ENCODE measurements at regions not wholly inside any gene's neighbourhood (a gene's known extent, or its start where the extent isn't known, plus 50 kb on each side); places are given as distances from the start of the nearest gene placed in this dataset.
"Not testable (repeated sequence)": the region's sequence is repeated elsewhere in the genome, so short reads cannot be mapped to it uniquely, and the experiment has no call there.

DNA sequence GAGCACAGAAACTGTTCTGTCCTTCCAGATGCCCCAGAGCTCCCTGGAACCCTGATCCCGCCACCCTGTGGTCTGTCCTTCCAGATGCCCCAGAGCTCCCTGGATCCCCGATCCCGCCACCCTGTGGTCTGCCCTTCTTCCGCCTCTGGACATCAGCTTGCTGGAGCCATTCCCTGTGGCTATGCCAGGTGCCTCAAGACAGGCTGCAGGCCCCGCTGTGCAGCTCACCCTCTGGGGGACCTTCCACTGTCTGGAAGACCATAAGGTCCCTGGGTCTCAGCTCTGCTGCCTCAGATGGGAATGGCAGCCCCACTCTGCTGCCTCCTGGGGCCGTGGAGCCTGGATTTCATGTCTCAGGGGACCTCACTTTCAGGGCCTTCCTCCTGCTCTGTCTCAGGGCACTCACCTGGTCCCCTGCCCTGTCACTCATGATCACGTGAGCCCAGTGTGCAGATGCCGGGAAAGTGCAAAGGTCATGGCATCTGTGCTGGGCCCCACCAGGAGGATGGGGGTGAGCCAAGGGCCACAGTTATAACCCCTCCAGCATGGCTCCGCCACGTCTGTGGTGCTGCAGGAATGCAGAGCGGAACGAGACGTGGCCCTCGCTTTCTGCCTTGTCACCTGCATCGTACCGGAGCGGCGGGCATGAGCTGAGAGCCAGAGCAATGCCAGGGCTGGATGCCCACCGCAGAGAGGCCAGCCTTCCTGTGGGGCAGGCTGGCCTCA is 1520.7 kb downstream of the BRD1 start:
- no peak for DNase-seq (ENCODE audit: low spot score)

DNA sequence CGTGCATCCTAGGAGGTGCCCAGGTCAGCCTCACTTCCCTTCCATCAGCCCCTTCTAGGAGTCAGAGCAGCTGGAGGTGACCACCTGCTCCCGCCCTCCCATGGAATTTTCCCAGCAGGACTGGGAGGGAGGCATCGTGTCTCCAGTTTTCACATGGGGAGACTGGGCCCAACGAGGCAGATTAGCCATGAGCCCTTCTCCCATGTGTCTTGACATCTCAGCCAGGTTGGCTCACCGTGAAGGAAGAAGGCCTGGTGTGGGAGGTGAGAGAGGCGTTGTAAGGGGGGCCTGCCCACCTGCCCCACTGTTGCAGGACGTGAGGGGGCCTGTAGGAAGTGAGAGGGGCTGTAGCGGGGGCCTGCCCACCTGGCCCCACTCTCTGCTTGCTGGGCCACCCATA is 1521.4 kb downstream of the BRD1 start:
- no peak for DNase-seq (ENCODE audit: low spot score)

DNA sequence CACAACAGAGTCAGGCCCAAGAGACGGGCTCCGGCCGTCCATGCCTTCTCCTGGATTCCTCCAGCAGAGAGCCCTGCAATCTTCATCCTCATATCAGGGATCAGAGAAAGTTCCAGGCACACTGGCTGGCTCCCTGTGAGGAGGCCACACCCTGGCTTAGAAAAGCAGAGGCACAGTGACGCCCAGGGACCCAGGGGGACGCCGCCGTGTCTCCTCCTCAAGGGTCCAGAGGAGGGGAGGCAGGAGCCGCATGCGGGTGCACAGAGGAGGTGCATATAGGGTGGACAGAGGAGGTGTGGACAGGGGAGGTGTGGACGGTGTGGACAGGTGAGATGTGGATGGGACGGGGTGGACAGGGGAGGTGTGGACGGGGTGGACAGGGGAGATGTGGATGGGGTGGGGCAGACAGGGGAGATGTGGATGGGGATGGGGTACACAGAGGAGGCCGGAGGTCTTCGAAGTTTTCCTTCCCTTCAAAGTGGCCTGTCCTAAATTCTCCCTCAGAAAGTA is 1521.9 kb downstream of the BRD1 start:
- no peak for DNase-seq (ENCODE audit: low spot score)

DNA sequence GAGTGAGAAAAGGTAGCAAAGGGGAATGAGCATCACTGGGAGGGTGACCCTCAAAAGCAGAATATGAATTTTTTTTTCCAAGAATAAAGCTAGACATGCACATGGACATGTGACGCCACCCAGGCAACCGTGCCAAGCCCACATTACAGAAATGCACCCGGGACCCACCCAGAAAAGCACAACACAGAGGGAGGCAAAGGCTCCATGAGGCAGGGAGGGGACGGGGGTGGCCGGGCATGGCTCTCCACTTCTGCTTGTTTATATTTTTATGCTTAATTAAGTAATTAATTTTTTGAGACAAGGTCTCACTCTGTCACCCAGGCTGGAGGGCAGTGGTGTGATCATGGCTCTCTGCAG is 1524.3 kb downstream of the BRD1 start:
- no peak for DNase-seq (ENCODE audit: low spot score)

DNA sequence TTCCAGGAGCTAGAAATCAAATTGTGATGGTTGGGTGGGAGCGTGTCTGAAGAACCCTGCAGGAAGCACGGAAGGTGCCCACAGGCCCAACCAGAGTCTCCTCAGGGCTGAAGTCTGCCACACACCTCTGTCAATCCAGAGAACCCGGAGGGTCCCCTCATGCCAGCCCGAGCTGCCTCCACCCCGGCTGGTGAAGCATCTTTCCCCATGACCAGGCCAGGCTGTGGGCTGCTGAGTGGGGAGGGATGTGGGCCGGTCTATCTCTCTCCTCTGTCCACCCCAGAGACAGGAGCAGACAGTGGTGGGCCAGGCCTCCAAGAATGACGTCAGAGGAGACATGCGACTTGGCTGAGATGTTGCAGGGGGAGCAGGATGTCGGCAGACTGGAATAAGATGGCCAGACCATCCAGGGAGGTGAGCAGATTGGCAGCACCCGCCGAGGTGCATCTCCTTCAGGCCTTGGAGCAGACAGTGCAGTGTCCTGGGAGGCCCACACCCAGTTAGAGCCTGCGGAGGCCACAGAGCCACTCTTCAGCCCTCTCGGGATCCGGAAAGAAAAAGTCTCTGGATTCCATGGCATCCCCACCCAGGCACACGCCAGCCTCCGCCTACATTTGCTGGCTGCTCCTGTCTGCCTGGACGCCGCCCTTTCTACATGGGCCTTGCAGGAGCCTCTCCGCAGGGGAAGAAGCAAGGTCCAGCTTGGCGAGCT is 1524.9 kb downstream of the BRD1 start:
- peak; percentile 28 for DNase-seq (ENCODE audit: low spot score)

DNA sequence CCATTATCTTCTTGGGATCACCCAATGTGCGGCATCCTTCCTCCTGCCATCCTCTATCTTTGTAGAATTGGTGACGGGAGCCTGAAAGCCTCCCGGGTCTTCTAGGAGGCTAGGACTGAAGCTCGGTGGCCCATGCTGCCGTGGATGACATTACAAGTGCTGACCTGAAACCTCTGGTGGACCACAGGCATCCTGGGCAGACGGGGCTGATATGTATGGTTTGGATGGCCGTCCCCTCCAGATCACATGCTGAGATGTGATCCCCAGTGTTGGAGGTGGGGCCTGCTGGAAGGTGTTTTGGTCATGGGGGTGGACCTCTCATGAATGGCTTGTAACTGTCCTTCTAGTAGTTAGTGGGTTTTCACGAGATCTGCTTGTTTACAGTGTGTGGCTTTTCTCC is 1525.8 kb downstream of the BRD1 start:
- DNase-seq (ENCODE audit: low spot score), result no peak

DNA sequence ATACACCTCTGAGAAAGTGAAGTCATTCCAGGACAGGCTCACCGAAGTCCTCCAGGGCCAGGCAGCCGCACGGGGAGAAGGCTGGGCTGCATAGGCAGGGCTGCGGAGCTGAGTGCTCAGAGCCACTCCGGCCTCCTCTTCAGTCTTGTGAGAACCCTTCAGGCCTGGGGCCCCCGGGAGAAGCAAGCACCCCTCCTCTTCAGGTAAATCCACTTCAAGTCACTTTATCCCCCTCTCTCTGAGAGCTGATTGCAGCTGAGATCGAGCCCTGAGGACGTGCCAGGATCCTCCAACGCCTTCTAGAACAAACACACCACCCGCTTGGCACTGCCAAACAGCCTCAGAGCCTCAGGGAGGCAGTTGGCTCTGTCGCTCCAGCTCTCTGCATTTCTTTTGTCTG is 1526.3 kb downstream of the BRD1 start:
- DNase-seq (ENCODE audit: low spot score), result no peak

DNA sequence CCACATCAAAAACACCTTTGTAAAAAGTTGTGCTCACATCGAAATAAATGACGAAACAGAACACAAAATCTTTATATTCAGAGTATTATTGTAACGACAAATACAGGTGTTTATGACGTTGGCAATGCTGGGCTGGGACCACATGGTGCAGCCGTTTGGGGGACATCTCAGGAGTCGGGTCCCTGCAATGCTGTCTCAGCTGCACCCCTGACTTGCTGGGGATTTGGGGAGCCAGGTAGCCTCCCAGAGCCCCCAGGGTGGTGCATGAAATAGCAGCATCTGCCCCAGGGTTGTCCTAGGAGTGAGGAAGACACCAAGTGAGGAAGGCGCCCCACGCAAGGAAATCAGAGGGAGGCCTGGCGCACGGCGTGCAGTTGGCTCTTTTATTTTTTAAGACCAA is 1526.8 kb downstream of the BRD1 start:
- DNase-seq (ENCODE audit: low spot score), result no peak

DNA sequence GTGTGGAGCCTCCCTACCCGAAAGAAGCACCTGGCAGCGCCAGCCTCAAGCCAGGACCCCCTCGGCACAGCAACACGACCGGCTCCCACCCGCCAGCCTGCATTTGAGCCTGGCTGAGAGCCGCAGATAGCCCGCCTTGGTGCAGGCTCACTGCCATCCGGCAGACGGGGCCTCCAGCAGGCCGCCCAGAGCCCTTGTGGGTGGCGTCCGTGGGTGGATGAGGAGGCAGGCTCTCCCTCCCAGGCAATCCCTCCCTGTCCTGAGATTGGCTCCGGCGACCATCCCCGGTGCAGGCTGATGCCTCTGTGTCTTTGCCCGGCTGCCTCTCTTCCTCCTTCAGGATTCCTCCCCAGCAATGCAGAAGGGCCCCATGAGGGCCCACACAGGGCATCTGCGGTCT is 1527.9 kb downstream of the BRD1 start:
- no peak for DNase-seq (ENCODE audit: low spot score)

DNA sequence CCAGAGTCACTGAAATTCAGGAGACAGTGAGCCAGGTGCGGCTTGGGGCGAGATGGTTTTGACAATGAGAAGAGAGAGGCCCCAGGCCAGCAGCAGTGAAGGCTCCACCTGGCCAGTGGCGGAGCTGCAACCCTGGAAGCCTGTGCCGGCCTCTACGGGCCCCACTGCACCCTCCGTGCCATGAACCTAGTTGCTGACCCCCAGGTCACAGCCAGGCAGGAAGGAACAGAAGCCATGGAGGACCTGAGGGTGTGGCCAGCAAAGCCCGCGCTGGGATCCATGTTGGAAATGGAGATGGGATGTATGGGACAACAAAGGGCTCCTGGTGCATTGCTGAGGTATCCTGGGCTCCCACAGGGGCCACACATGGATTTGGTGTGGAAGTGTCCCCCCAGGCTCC is 1528.5 kb downstream of the BRD1 start:
- DNase-seq (ENCODE audit: low spot score), result no peak

DNA sequence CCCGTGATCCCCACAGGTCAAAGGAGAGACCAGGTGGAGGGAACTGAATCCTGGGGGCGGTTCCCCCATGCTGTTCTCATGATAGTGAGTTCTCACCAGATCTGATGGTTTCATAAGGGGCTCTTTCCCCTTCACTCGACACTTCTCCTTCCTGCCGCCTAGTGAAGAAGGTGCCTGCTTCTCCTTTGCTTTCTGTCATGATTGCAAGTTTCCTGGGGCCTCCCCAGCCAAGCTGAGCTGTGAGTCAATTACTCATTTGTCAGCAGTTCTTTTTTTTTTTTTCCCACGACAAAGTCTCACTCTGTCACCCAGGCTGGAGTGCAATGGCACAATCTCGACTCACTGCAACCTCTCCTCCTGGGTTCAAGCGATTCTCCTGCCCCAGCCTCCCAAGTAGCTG is 1530.4 kb downstream of the BRD1 start:
- DNase-seq (ENCODE audit: low spot score), result no peak

DNA sequence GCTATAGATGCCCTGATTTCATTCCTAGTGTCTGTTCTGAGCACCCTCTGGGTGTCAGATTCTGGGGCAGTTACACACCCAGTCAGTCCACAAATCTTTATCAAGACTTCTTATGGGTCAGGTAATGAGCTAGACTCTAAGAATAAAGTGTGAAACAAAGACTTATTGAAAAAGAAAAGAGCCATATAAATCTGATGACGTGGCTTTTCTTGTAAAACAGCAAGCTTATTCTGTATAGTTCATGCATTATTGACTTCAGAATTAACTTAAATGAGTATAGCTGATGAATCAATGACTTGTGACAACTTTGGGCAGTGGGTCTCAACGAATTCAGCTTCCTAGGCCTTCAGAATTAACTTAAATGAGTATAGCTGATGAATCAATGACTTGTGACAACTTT is 1527.5 kb downstream of the TBC1D22A start:
- not testable (repeated sequence) for DNase-seq (ENCODE audit: low spot score)

DNA sequence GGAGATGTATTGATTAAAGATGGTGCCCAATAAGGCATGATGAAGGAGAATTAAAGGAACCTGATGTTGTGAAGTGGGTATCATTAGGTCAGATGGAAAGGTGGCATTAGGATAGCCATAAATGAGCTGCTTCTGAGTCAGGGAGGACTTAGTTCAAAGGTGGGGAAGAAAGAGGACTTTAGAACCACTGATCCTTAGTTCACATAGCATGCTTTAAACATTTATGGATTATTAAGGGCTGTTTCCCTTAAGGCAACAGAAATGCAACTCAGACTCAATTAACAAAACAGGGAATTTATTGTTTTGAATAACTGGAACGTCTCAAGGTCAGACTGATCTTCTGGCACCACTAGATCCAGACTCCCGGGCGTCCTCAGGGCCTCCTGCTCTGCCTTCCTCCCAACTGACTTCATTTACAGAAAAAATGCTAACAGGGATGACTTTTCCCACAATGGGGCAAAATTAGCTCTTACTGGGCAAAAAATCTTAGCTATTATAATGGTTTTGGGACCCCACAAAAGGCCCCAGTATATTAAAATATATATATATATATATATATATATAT is 1526.0 kb downstream of the TBC1D22A start:
- DNase-seq (ENCODE audit: low spot score), result no peak

DNA sequence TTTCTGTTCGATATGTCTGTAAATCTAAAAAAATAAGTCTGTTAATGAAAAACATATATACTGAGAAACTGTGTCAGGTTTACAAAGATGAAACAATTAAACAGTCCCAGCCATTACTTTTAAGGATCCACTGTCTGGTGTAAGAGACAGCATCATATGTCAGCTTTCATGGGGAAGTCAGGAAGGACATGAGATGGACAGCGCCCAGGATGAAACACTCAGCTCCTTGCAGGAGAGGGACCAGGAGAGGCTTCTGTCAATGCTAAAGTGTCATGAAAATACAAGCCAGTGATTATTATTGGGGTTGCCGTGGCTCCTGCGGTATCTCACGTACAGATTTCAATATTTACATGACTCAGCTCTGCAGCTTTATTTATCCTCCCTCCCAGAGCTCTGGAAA is 1524.6 kb downstream of the TBC1D22A start:
- no peak for DNase-seq (ENCODE audit: low spot score)

DNA sequence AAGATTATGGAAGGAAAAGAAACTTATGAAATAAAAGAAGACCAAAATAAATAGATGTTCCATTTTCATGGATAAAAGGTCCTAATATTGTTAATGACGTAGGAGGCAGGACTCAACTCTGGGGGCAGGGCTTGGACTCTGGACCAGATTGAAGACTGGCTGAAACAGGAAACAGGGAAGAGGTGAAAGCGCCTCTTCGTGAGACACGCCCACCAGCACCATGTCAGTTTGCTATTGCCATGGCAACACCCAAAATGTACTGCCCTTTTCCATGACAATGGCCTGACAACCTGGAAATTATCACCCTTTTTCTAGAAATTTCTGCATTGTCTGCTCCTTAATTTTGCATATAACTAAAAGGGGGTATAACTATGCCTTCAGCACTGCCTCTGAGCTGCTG is 1522.2 kb downstream of the TBC1D22A start:
- no peak for DNase-seq (ENCODE audit: low spot score)

DNA sequence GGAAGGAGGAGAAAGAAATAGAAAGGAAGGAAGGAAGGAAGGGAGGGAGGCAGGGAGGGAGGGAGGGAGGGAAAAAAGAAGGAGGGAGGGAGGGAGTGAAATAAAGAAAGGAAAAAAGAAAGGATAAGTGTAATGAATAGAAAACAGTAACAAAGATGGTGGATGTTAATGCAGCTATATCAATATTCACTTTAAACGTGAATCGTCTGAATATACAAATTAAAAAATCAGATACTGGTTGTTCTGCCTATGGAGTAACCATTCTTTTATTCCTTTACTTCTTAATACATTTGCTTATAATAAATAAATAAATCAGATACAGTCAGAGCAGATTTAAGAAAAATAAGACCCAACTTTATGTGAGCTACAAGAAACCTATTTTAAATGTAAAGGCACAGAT is 1520.4 kb downstream of the TBC1D22A start:
- no peak for DNase-seq (ENCODE audit: low spot score)

DNA sequence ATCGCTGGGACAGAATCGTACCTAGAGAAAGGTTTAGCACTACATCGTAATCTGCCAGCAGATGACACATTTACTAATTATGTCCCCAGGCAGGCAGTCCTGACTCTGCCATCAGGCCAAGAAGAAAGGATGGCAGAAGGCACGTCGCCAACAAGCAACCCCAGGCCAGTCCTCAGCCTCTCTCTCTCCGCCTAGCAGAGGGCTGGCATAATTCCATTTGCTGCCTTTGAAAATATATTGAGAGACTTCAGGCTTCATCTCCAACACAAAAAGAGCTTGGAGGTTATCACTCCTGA is 1517.0 kb downstream of the TBC1D22A start:
- no peak for DNase-seq (ENCODE audit: low spot score)

DNA sequence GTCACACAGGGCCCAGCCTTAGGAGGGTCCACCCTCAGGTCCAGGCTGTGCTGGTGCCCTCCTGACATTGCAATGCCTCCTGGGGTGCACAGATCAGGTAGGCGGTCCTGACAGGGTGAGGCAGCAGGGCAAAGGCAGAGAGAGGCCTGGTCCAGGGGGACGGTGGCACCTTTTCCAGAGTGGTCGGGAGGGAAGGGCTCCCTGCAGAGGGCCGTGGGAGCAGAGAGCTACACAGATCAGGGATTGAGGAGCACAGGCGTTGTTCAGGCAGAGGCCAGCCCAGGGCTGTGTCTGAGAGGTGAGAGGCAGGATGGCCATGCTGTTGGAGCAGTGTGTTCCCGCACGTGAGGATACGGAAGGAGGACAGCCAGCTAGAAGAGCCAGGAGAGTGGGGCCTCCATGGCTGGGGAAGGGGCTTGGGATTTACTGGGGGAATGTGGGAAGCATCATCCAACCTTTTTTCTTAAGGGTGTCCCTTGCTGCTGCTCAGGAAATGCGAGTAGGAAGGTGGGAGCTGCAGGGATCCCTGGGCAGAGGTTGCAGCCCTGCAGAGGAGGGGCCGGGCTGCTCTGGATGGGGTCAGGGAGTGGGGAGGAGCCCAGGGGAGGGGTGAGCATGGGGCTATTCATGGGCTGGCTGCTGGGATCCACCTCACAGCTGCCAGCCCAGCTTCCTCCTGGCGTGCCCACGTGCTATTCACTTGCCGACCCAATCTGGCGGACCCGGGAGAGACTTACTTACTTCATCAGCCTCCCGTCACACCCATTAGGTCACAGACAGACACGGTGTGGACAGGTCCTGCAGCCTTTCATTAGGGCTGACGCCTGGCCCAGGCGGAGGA is 1516.4 kb downstream of the TBC1D22A start:
- DNase-seq (ENCODE audit: low spot score), result no peak

DNA sequence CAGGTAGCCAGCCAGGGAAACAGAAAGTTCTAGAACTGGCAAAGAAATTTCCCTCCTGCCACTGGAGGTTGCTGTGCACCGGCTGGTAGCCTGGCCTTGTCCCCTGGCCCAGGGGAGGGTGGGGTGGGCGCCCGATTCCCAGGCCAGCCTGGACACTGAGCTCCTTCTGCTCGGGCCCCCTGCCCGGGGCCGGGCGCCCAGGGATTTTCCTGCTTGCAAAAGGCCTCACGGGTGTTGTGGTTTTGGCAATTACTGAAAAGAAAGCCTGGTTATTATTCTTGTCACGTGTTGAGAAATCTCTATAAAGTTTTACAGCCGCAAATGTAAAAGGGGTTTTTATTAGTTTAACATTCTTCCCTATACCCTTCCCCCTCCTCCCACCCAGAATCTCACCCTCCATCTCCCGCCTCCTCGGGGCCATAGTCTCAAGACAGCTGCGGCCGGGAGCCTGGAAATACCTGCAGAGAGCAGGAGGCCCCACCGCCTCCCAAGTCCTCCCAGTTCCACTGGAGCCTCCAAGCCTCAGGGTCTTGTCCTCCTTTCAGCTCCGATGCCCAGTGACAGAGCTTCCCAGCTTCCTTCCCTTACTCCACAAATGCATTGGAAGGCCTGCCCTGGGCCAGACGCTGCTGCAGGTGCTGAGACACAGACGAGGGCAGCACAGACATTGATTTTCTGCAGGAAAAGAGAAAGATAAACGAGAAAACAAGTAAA is 1515.6 kb downstream of the TBC1D22A start:
- DNase-seq (ENCODE audit: low spot score), result no peak

DNA sequence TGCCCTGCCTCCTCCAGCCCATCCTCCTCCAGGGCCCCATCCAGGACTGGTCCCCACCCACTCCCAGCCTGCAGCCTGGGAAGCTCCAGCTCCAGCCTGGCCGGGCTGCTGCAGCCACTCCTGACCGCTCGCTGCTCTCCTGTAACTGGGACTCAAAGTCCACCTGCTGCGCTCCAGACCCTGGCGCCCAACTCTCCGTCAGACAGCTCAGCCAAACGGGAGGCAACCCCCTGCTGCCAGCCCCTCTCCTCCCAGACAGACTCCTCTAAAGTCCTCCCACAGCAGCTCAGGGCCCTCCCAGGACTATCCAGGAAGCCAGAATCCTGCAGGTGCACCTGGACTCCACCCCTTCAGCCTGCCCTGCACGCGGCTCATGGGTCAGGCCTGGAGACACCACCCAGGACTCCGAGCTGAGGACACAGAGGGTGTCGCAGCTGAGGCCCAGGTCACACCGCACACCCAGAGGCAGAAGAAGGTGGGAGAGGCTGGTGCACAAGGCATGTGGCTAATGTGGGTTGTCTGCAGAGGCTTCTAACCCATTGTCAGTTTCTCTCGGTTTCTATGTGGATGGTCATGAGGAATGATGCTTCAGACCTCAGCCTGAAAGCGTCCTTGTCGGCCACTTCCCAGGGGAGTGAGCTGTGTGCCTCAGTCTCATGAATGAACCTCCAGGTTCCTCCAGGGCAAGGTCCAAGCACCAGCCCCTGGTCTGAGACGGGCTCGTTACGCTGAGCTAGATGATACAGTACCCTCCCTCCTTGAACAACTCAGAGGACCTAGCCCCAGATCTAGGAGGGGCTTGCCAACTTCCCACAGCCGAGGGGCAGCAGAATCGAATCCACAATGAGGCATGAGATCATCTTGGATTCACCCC is 1514.8 kb downstream of the TBC1D22A start:
- no peak for DNase-seq (ENCODE audit: low spot score)

DNA sequence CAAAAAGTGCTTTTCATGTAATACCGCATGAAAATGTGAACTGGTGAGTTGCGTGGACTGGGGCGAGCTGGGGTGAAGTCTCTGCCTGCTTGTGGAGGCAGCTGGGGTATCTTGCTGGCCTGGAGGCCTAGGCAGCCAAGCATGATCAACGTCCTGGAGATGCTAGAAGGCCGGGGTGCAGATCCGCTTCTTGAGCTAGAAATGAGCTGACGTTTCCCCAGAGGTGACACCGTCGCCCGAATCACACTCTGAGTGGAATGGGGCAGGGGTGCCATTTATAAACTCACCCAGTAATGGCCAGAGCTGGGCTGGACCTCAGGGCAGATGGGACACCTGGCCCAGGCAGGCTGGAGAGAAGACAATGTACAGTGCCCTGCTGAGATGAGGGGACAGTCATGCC is 1513.0 kb downstream of the TBC1D22A start:
- no peak for DNase-seq (ENCODE audit: low spot score)
